ENCODE measurements at regions not wholly inside any gene's neighbourhood (a gene's known extent, or its start where the extent isn't known, plus 50 kb on each side); places are given as distances from the start of the nearest gene placed in this dataset.
A peak's percentile ranks its signal among the peaks of the same experiment; 100 is the strongest.

DNA sequence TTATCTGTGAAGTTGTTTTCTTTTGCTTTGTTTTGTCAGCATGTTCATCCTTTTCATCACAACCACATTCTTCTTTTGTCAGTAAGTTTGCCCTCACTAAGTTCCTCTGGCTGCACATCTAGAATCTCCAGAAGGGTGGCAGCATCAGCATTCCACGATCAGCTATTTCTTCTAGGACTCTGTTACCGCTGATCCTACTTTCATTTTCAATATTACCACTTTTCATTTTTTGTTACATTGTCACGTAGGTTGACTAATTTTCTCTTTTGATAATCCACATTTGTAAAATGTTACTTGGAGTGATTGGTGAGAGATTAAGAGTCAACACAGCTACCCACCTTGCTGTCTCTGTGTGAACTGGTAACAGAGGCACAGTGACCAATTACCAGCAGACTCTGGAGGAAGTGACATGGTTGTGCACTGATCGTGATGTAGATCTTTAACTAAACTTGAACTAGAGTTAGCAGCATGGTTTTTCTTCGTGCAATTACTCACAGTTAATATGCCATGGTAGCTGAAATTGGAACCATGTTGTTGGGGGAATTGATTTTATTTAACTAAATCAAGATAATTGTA lies 307.9 kb upstream of the SLC35B3 start:
- DNase-seq = no peak

DNA sequence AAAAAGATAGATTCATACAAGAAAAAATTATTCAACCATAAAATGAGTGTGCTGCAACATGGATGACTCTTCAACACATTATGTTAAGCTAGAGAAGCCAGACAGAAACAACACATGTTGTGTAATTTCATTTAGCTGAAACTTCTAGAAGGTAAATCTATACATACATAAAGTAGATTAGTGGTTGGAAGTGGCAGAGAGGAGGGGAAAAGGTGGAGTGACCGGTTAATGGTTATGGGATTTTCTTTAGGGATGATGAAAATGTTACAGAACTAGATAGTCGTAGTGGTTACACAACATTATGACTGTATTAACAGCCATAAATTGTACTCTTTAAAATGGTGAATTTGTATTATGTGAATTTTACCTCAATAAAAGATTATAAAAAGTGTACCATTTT lies 304.1 kb upstream of the SLC35B3 start:
- DNase-seq = no peak

DNA sequence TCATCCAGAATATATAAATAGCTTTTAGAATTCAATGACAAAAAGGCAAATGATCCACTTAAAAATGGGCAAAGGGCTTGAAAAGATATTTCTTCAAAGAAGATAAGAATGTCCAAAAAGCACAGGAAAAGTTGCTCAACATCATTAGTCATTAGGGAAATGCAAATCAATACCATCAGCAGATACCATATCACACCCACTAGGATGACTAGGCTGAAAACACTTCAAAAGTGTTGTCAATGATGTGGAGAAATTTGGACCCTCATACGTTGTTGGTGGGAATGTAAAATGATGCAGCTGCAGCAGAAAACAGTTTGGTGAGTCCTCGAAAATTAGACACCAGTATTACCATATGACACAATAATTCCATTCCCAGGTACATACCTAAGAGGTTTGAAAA lies 303.6 kb upstream of the SLC35B3 start:
- no peak for DNase-seq

DNA sequence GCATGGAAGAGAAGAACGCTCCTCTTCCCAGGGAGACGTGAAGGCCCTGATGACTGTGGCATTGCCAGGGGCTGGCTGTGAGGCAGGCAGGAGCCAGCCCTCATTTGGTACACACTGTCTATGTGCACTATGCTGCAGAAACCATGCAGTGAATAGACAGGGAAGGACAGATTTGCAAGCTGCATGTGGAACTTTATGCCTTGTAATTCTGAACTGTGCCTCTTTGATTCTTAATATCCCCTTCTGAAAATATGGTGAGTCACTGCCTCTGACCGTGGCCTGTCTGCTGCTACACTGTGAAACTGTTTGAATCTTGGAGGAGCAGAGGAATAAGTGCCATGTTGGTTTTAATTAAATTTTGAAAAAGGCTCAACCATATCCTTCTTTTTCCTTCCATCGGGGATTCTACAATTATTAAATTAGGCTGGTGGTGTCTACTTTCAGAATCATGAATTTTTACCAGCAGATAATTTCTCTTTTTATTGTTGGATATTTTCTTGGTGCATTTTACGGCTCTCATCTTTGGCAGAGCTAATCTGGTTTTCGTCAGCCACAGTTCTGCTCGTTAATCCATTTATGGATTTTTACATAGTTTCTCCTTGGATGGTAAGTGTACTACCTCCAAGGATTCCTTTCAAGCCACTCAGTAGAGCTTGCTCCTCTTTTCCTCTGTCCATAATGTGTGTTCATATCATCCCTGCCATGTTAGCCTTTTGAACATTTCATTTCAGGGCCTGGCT lies 301.0 kb upstream of the SLC35B3 start:
- DNase-seq = no peak

- DNase-seq = no peak
These were observed 298.5 kb upstream of the SLC35B3 start for GRCh38 chr6:8733879-8734278.

- DNase-seq = no peak
These were observed 296.5 kb upstream of the SLC35B3 start for GRCh38 chr6:8731874-8732273.

DNA sequence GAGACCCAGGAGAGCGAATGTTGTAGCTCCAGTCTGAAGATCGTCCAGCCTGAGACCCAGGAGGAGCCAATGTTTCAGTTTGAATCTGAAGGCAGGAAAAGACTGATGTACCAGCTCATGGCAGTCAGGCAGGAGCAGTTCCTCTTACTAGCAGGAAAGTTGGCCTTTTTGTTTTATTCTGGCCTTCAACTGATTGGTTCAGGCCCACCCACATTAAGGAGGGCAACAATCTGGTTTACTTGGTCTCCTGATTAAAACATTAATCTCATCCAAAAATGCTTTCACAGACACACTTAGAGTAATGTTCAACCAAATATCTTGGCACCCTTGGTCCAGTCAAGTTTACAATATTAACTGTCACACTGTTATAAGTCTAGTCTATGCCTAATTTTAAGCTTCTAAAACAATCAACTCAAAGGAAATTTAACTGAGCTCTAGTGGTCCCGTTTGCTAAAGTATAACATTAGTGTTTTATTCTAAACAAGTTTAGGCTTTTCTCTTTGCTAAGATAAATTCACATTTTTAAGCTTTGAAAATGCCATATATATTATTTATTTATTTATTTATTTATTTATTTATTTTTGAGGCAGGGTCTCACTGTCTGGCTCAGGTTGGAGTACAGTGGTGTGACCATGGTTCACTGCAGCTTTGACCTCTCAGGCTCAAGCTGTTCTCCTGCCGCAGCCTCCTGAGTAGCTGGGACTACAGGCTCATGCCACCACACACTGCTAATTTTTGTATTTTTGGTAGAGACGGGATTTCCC lies 275.5 kb upstream of the SLC35B3 start:
- no peak for DNase-seq

DNA sequence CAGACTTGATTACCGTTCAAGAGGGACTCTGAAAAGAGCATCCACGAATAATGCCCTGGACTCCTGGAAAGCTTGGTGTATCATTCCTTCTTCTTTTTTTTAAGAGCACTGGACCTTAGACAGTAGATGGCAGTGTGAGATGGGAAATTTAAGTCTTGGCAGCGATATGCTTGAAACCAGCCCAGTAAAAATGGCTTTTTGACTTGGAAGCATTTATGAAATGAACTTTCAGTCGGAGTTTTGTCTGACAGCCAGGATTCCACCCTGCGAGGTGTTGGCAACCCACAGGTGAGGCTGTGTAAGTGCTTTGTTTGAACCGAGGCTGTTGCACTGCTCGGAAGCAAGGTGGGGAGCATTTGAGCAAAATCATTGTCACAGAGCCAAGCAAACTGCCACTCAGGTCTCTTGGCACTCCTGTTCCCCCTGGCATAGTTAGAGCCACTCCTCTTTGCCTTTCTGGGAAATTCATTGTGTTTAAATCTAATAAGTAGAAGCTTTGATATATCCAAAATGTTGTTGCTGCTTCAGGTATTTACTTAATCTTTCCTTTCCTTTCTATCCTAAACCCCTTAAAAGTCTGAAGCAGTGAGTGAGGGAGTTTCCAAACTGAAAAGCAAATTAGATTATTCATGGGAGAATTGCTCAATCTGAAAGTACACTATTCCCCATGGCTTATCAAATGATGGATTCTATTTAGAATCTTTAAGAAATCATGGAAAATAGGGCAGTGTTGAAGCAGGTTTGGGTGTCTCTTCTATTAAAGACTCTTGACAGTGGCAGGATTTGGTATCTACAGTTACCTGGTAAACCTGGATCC lies 272.8 kb upstream of the SLC35B3 start:
- peak; percentile 42 for DNase-seq

GRCh38 chr6:8707369-8707768 lies 272.0 kb upstream of the SLC35B3 start:
- DNase-seq = no peak

DNA sequence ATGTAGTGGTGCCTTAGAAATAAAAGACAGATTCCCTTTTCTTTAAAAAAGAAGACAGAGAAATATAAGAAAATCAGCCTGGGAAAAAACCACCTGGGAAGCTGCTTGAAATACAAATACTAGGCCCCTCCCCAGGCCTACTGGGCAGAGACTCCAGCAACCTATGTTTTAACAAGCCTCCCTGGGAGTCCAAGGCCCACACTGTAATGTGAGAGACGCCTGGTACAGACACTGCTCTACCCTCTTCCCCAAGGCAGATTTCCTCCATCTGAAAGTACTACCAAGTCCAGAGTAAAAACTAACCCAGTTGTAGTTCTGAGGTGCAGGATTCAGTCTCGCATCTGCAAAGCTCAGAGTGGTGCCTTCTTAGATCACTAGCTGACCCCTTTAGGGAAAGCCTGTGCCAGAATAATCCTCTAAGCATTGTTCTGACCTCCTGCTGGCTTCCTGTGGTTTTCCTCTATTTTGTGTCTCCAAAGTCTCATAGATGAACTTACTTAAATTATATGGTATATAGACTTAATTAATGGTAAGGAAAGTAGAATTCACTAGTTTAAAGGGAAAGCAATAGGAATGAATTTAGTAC lies 270.2 kb upstream of the SLC35B3 start:
- DNase-seq = no peak

DNA sequence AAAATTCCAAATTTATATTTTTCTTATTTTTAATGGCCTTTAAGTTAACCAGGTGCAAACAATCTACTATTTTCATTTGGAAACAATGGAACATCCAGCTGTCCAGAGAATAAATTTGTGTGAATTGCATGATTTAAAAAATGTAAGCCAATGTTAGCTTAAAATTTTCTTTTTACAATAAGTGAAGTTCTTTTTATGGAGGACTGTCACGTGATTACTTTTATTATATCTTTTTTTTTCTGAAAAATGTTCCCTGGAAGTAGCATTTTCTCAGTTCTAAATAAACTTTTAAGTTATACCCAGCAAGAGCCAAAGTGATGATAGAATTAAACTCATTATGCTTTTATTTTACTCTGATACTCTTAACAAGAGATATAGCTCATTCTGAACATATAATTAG lies 267.7 kb upstream of the SLC35B3 start:
- DNase-seq = no peak

- no peak for DNase-seq
These were observed 253.5 kb upstream of the SLC35B3 start for GRCh38 chr6:8688821-8689220.

- no peak for DNase-seq
These were observed 250.7 kb upstream of the SLC35B3 start for GRCh38 chr6:8686077-8686476.

GRCh38 chr6:8683204-8683603 lies 247.9 kb upstream of the SLC35B3 start:
- no peak for DNase-seq

DNA sequence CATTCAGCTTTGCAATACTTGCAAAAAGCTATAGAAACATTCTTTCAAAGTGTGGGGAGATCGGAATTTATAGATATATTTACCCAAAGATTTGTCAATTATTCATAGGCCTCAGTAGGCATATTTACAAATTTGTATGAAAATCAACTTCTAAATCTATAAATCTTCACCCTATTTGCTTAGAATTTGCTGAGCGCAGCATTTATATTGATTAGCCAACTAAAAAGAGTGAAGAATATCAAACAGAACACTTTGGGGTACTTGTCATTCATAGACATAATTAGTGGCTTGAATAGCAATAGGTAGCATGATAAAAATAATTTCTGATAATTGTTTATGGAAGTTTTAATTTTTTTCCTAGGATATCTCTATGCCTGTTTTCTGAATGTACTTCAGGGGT lies 244.5 kb upstream of the SLC35B3 start:
- no peak for DNase-seq

DNA sequence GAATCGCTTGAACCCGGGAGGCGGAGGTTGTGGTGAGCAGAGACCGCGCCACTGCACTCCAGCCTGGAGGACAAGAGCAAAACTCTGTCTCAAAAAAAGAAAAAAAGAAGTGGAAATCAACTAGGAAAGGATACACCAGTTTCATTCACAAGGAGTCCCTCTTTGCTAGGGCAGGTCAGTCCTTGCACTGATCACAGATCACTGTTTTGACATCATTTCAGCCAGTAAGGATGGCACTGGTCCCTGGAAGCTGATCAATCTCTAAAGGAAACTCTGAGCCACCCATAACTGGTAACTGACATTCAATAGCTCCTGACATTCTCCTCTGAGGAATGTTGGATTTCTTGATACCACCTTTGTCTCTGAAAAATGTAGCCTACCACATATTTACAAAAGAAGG lies 243.1 kb upstream of the SLC35B3 start:
- no peak for DNase-seq

DNA sequence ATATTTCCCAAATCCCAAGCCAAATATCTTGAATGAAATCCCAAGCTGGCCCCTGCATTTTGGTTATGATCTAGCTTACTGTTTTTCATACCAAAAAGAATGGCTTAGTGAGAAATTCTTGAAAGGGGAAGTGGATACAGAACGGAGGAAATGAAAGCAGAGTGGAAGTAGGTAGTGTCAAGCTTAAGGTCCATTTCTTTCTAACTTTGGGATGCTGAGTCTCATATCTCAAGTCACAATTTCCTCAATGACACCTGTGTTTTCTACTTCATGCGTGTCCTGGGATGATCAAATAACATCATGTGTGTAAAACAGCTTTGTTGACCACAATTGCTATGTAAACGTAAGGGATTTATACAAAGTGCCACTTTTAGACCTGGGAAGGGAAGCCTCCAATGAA lies 238.8 kb upstream of the SLC35B3 start:
- no peak for DNase-seq

DNA sequence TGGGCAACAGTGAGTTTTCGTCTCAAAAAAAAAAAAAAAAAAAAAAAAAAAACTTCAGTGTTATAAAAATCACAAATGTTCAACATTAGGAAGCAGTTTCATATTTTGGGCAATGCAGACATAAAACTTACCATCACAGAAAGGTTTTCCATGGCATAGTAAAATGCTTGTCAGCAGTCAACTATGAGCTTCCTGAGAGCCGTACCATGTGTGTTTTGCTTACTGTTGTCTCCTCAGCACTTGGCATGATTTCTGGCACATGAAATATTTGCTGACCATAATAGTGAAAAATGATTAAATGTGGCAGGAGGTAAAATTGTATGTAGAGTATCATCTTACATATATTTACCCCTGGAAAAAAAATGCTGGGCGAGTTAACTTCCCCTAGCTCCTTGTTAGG lies 237.5 kb upstream of the SLC35B3 start:
- no peak for DNase-seq

DNA sequence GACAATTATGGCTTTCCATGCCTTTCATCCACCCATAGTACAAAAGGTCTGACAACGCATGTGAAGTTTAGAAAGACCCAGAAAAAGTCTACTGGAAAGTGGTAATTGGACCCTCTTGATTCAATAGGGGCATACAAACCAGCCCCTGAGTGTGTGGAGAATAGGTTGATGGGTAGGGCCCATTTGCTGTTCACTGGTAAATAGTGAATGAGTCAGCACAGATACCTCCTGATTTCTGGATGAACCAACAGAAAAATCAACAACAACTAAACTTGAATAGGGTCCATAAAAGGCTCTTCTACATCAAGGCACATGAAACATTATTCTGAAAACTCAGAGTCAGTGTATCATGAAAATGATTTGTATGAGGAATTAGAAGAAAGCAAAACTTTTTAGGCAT lies 235.4 kb upstream of the SLC35B3 start:
- no peak for DNase-seq

DNA sequence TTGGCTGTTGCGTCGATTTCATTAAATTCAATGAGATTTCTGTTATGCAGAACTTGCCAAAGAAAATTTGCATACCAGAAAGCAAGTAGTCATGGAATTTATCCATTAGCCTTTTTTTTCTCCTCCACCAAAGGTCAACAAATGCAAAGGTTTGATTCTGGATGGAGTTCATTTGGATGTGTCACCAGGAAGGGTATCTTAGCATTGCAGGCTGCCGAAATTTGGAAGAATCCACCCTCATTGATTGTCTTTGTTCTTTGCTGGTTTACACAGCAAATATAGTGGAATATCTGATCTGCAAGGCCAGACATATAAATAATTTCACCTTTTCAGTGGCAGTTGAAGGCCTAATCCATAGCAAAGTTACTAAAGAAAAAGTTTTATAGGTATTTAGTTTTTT lies 229.4 kb upstream of the SLC35B3 start:
- DNase-seq = no peak

DNA sequence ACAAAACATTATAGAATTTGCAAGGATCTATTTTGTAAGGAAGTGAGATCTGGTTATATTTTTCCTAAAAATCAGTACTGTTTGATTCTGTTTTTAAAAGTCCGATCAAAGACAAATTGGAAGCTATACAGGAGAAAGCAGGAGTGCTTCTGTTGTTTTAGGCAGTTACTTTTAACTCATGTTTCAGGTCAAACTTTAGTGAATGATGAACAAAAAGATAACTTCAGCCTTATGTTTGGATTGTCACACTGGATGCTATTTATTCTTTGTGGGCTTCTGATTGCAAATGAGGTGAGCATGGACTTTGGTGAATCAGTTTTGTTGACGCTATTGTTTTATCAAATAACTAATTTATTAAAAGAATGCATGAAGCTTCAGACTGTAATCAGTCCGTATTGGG lies 228.7 kb upstream of the SLC35B3 start:
- DNase-seq = no peak

Data from renal pelvis (tissue), 1 donor.